Ecto neural progenitor cell (in vitro differentiated cells): ENCODE measurements at regions not wholly inside any gene's neighbourhood (a gene's known extent, or its start where the extent isn't known, plus 50 kb on each side); places are given as distances from the start of the nearest gene placed in this dataset.

Source experiments
- DNase-seq: peaks from one replicate; pipeline ENCODE4 v3.0.0-alpha.2; 2018; ENCODE audit warnings: low spot score

DNA sequence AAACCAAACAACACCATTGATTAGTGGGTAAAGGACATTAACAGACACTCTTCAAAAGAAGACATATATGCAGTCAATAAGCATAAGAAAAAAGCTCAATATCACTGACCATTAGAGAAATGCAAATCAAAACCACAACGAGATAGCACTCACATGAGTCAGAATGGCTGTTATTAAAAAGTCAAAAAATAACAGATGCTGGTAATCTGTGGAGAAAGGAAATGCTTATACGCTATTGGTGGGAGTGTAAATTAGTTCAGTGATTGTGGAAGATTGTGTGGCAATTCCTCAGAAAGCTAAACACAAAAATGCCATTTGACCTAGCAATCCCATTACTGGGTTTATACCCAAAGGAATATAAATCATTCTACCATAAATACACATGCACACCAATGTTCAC is 182.6 kb downstream of the TRPC6 start:
- no peak for DNase-seq

DNA sequence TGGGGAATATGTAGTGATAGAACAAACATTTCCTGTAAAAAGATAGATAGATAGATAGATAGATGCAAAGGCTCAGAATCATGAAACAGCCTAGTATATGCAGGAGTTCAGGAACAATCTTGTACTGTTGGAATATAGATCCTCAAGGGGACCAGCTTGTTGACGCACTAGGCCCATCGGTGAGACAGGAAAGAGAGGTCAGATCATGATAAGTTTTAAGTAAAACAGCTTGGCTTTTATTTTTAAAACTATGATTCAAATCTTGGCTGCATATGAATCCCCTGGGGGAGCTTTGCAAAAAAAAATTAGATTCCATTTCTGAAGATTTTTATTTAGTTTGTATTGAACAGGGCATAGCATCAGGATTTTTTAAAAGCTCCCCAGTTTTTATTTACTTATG is 185.8 kb downstream of the TRPC6 start:
- DNase-seq = no peak

- no peak for DNase-seq
Measured at GRCh38 chr11:101390539-101390938, 193.3 kb downstream of the TRPC6 start.

- no peak for DNase-seq
Measured at GRCh38 chr11:101369835-101370234, 214.0 kb downstream of the TRPC6 start.

DNA sequence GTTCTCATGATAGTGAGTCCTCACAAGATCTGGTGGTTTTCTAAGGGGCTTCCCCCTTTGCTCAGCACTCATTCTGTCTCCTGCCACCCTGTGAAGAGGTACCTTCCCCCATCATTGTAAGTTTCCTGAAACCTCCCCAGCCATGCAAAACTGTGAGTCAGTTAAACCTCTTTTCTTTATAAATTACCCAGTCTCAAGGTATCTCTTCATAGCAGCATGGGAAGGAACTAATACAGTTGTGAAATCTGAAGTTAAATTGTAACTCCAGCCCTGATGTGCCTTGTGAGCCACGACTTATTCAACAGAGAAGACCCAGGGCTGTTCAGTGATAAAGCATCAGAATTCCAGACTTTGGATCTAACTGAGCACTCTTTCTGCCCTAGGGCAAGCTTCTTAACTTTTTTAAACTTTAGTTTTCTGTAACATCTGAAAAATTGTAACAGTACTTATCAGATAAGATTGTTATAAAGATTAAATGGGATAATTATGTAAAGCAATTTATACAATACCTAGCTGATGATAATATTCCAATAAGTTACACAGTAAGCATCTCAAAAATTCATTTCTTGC is 220.0 kb downstream of the TRPC6 start:
- DNase-seq = no peak

- no peak for DNase-seq
Measured at GRCh38 chr11:101362643-101363042, 221.2 kb downstream of the TRPC6 start.

- no peak for DNase-seq
Measured at GRCh38 chr11:101357771-101358170, 226.0 kb downstream of the TRPC6 start.

GRCh38 chr11:101354801-101355200 is 225.2 kb upstream of the PGR start:
- no peak for DNase-seq

DNA sequence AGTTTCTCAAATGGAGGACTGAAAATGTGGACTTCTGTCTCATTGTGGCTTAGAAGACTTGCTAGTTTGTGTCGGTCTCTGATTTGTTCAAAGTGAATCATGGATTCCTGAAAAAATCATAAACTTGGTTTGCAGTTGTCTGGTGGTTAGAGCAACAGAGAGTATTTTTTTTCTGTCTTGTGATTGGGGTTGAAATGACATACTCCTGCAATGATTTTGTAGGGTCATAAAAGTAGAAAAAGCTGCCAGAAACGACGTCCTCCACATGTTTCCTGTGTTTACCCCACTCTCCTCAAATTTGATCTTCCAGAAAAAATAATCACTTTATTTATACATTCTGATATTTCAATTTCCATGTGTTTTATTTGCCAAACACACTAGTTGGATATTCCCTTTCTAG is 219.2 kb upstream of the PGR start:
- DNase-seq = no peak

DNA sequence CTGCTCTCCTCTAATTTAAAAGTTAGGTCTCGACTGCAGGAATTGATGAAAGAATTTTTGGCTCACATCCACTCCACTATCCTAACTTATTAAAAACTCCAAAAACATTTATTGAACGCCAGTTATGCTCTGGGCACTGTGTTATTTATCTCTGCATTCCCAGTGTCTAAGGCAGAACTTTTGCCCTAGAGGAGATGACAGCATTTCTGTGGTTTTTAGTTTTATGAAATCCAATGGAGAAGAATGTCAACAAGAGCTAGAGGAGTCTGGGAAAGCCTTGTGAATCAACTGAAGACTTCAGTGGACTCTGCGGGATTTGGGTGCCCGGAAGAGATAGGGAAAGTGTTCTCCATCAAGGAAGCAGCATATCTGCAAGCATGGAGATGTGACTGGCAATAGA is 217.0 kb upstream of the PGR start:
- no peak for DNase-seq

DNA sequence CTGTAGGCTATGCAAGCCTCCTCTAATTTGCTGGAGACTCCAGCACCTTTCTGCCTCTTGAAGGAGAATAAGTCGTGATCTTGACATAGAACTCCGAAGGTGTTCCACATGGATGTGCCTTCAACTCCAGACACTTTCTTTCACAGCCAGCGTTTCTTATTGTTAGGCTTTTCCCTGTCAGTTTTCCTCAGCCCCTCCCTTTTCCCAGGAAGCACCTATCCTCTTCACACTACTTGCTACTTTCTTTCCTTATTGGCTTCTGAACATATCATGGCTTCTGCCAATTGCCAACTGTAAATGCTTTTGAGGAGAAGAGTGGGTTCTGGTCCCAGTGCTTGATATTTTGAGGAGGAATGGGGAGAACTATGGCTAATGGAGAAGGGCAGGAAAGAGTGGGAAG is 216.3 kb upstream of the PGR start:
- DNase-seq = no peak

DNA sequence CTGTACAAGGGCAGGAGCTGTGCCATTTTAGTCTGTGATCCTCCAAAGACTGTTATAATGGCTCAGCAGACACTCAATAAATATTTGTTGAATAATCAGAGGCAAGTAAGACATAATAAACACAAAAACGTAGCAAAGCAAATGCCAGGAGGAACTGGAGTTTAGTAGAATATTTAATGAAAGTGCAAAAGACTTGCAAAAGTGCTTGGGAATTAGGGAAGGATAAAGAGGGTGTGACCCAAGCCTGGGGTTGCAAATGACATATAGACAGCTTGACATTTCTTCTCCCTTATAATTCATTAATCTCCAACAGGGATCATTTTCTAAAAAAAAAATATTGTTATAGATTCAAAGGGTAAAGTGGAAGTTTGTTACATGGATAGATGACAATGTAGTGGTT is 212.7 kb upstream of the PGR start:
- no peak for DNase-seq

- no peak for DNase-seq
Measured at GRCh38 chr11:101341578-101341977, 212.0 kb upstream of the PGR start.

GRCh38 chr11:101336858-101337257 is 207.2 kb upstream of the PGR start:
- no peak for DNase-seq

- DNase-seq = no peak
Measured at GRCh38 chr11:101336155-101336554, 206.5 kb upstream of the PGR start.

GRCh38 chr11:101334581-101334980 is 205.0 kb upstream of the PGR start:
- DNase-seq = no peak

GRCh38 chr11:101331411-101331810 is 201.8 kb upstream of the PGR start:
- DNase-seq = no peak

DNA sequence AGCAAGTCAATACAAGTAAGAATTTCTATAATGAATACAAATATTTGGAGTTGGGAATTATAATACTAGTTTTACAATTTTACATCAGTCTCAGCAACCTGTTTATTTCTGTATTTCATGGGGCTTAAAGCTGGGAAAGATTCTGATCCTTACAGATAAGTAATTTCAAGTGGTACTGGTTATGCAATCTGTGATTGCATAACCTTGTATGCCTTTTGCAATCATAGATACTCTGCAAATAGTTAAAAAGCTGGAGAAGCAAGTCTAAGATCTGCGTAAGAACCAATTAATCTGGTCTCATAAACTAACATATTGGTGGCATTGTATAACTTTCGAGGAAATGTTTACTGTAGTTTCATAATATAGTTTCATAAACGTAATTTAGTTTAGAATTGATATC is 198.3 kb upstream of the PGR start:
- no peak for DNase-seq

GRCh38 chr11:101326141-101326540 is 196.5 kb upstream of the PGR start:
- DNase-seq = no peak

GRCh38 chr11:101323997-101324396 is 194.4 kb upstream of the PGR start:
- DNase-seq = peak; percentile 47

DNA sequence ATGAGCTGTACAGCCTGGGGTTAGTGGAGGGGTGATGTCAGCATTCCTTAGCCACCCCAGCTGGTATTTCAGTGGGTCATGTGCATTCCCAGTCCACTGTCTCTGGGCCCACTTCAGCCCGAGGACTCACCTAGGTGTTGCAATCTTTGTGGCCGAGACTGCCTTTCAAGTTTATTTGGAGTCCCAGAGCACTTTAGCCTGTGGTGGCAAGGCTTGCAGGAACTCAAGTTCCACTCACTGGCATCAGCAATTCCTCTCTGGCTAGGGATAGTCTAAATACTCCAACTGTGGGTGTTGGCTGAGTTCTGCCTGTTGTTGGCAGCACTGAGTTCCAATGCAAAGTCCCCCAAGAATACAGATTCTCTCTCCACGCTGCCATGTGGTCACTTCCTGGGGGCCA is 191.6 kb upstream of the PGR start:
- DNase-seq = no peak

GRCh38 chr11:101306721-101307120 is 177.1 kb upstream of the PGR start:
- DNase-seq = no peak

GRCh38 chr11:101305496-101305895 is 175.9 kb upstream of the PGR start:
- DNase-seq = no peak

- no peak for DNase-seq
Measured at GRCh38 chr11:101299210-101299609, 169.6 kb upstream of the PGR start.

GRCh38 chr11:101296896-101297295 is 167.3 kb upstream of the PGR start:
- no peak for DNase-seq
